ENCODE measurements at regions not wholly inside any gene's neighbourhood (a gene's known extent, or its start where the extent isn't known, plus 50 kb on each side); places are given as distances from the start of the nearest gene placed in this dataset.
A peak's percentile ranks its signal among the peaks of the same experiment; 100 is the strongest.

- H3K4me3 ChIP-seq (ENCODE audit: low read length) = no peak overlapping the region; the same call in 1 of the 2 replicates
- TF ChIP-seq ZNF274 (IDR thresholded peaks at IDR 0.05; ENCODE audit: low read depth, low read length) = no peak
Observed at GRCh38 chr6:45741437-45742171, 274.1 kb downstream of the CLIC5 start.

- TF ChIP-seq ZNF274 (IDR thresholded peaks at IDR 0.05; ENCODE audit: low read depth, low read length) = no peak
- no peak overlapping the region for H3K4me3 ChIP-seq (ENCODE audit: low read length)
Observed at GRCh38 chr6:45739058-45739457, 276.6 kb downstream of the CLIC5 start.

GRCh38 chr6:45738057-45738455 is 277.6 kb downstream of the CLIC5 start:
- no peak for TF ChIP-seq ZNF274 (IDR thresholded peaks at IDR 0.05; ENCODE audit: low read depth, low read length)
- H3K4me3 ChIP-seq (ENCODE audit: low read length) = no peak overlapping the region

GRCh38 chr6:45737331-45738056 is 278.2 kb downstream of the CLIC5 start:
- H3K4me3 ChIP-seq (ENCODE audit: low read length) = peak overlapping the region; percentile 48; the same call in 1 of the 2 replicates
- no peak for TF ChIP-seq ZNF274 (IDR thresholded peaks at IDR 0.05; ENCODE audit: low read depth, low read length)

GRCh38 chr6:45736134-45736533 is 279.5 kb downstream of the CLIC5 start:
- H3K4me3 ChIP-seq (ENCODE audit: low read length) = no peak overlapping the region
- TF ChIP-seq ZNF274 (IDR thresholded peaks at IDR 0.05; ENCODE audit: low read depth, low read length) = no peak

- no peak for TF ChIP-seq ZNF274 (IDR thresholded peaks at IDR 0.05; ENCODE audit: low read depth, low read length)
- H3K4me3 ChIP-seq (ENCODE audit: low read length) = no peak overlapping the region
Observed at GRCh38 chr6:45732731-45733130, 282.9 kb downstream of the CLIC5 start.

- no peak overlapping the region for H3K4me3 ChIP-seq (ENCODE audit: low read length)
- TF ChIP-seq ZNF274 (IDR thresholded peaks at IDR 0.05; ENCODE audit: low read depth, low read length) = no peak
Observed at GRCh38 chr6:45730232-45730631, 285.4 kb downstream of the CLIC5 start.

- no peak overlapping the region for H3K4me3 ChIP-seq (ENCODE audit: low read length)
- no peak for TF ChIP-seq ZNF274 (IDR thresholded peaks at IDR 0.05; ENCODE audit: low read depth, low read length)
Observed at GRCh38 chr6:45728674-45729073, 287.0 kb downstream of the CLIC5 start.

GRCh38 chr6:45727819-45728449 is 287.7 kb downstream of the CLIC5 start:
- TF ChIP-seq ZNF274 (IDR thresholded peaks at IDR 0.05; ENCODE audit: low read depth, low read length) = no peak
- H3K4me3 ChIP-seq (ENCODE audit: low read length) = no peak overlapping the region

- no peak overlapping the region for H3K4me3 ChIP-seq (ENCODE audit: low read length)
- TF ChIP-seq ZNF274 (IDR thresholded peaks at IDR 0.05; ENCODE audit: low read depth, low read length) = no peak
Observed at GRCh38 chr6:45727228-45727627, 288.4 kb downstream of the CLIC5 start.

- no peak for TF ChIP-seq ZNF274 (IDR thresholded peaks at IDR 0.05; ENCODE audit: low read depth, low read length)
- no peak overlapping the region for H3K4me3 ChIP-seq (ENCODE audit: low read length)
Observed at GRCh38 chr6:45726444-45726843, 289.2 kb downstream of the CLIC5 start.

- no peak overlapping the region for H3K4me3 ChIP-seq (ENCODE audit: low read length)
- no peak for TF ChIP-seq ZNF274 (IDR thresholded peaks at IDR 0.05; ENCODE audit: low read depth, low read length)
Observed at GRCh38 chr6:45724511-45724910, 291.1 kb downstream of the CLIC5 start.

- TF ChIP-seq ZNF274 (IDR thresholded peaks at IDR 0.05; ENCODE audit: low read depth, low read length) = no peak
- no peak overlapping the region for H3K4me3 ChIP-seq (ENCODE audit: low read length)
Observed at GRCh38 chr6:45724027-45724426, 291.6 kb downstream of the CLIC5 start.

- TF ChIP-seq ZNF274 (IDR thresholded peaks at IDR 0.05; ENCODE audit: low read depth, low read length) = no peak
- H3K4me3 ChIP-seq (ENCODE audit: low read length) = no peak overlapping the region
Observed at GRCh38 chr6:45722876-45723275, 292.8 kb downstream of the CLIC5 start.

- H3K4me3 ChIP-seq (ENCODE audit: low read length) = no peak overlapping the region
- no peak for TF ChIP-seq ZNF274 (IDR thresholded peaks at IDR 0.05; ENCODE audit: low read depth, low read length)
Observed at GRCh38 chr6:45721665-45722064, 294.0 kb downstream of the CLIC5 start.
